NCI-H345 treated with DMSO at 0.1 percent for 48 hours (cell line): ENCODE measurements at regions not wholly inside any gene's neighbourhood (a gene's known extent, or its start where the extent isn't known, plus 50 kb on each side); places are given as distances from the start of the nearest gene placed in this dataset.
"Not testable (repeated sequence)": the region's sequence is repeated elsewhere in the genome, so short reads cannot be mapped to it uniquely, and the experiment has no call there.

Experiments used
- DNase-seq: peaks from one replicate; lab custom pipeline; 2025; ENCODE audit not compliant: unreplicated experiment; lab: John Stamatoyannopoulos, UW

DNA sequence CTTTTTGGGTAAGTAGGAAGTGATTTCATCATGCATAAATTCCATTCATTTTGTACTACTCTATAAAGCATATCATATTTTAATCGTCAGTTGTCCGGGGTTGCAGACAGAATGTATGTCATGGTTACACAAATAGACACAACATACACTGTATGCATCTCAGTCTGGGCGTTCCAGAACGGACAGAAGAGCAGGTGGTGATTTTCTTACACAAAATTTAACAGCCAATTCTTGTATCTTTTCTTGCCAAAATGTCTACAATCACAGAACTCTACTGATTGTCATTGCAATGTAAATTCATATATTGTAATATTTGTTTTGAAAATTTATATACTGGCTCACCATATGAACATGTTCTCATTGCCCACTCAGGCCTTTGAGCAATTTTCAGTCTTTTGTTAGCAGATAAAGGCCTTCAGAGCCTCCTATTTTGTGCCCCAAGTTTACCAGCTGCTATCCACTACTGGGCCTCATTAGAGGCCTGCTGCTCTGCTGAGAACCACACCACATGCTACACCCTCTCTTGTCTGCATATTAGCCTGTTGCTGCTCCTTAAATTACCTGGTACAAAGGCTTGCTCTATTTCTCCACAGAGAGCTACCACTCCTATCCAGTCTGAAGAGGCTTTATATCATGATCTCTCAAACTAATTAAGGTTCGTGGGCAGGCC lies 61.5 kb downstream of the PRDM13 start:
- DNase-seq, result no peak

DNA sequence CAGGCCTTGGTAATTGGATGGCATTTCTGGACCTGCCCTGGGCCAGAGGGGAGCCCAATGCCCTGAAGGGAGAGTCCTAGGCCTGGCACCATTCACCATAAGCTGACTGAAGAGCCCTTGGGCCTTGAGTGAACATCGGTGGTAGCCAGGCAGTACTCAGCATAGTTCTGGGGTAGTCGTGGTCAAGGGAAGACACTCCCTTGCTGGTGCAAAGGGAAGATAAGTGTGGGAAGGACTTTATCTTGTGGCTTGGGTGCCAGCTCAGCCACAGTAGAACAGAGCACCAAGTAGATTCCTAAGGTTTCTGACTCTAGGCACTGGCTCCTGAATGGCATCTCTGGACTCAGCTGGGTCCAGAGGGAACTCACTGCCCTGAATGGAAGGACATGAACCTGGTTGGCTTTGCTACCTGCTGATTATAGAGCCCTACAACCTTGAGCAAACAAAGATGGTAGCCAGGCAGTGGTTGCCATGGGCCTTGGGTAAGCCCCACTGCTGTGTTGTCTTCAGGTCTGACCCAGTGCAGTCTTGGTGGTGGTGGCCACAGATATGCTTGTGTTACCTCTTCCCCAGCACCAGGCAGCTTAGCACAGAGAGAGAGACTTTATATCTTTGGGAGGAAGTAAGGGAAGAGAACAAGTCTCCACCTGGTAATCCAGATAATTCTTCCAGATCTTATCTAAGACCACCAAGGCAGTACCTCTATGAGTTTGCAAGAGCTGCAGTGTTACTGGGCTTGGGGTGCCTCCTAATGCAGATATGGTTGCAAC lies 83.5 kb downstream of the PRDM13 start:
- no peak for DNase-seq

DNA sequence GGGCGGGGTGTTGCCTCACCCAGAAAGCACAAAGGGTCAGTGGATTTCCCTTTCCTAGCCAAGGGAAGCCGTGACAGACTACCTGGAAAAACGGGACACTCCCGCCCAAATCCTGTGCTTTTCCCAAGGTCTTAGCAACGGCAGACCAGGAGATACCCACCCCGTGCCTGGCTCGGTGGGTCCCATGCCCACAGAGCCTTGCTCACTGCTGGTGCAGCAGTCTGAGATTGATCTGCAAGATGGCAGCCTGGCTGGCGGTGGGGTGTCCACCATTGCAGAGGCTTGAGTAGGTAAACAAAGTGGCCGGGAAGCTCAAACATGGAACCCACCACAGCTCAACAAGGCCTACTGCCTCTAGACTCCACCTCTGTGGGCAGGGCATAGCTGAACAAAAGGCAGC lies 95.7 kb downstream of the PRDM13 start:
- DNase-seq, result not testable (repeated sequence)

DNA sequence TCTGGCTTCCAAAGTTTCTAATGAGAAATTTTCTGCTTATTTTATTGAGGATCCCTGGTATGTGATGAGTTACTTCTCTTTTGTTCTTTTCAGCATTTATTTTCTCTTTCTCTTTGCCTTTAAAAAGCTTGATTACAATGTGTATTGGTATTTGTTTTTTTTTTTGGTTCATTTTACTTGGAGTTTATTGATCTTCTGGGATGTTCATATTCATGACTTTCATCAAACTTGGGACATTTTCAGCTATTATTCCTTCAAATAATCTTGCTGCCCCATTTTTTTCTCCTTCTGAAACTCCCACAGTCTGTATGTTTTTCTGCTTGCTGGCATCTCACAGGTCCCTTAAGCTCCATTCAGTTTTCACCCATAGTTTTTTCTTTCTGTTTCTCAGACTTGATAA lies 102.4 kb downstream of the PRDM13 start:
- DNase-seq, result no peak

DNA sequence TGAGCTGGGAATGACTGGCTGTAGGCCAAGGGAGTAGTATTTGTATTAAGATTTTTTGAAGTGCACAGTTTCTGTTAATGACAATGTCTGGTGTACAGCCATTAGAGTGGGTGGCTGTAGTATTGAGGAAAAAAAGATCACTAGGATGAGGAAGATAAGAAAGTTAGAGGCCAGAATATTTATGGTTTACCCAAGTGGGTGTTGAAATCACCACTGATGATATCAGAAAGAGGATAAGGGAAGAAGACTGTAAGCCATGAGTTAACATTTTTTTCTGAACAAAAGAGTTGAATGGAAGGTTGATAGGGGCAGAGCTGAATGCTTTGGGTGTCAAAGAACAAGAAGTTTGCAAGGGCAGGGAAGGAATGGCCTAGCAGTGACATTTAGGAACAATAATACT lies 104.7 kb downstream of the PRDM13 start:
- no peak for DNase-seq

DNA sequence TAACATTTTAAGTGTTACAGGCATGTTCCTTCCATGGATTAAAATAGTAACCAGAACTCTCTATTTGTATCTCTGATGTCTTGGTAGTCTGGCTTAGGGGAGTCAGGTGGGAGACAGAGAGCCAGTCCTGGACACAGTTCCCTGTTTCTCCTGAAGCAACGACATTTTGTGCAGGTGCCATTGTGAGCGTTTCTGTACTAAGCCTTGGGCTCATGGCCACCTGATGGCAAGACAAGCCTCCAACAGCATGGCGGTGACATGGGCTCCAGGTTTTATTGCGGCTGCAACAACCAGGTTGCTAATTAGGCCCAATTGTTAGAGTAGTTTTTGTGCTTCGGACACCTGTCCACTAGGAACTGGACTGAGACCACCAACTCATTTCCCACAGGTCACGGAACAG lies 105.3 kb downstream of the PRDM13 start:
- no peak for DNase-seq

DNA sequence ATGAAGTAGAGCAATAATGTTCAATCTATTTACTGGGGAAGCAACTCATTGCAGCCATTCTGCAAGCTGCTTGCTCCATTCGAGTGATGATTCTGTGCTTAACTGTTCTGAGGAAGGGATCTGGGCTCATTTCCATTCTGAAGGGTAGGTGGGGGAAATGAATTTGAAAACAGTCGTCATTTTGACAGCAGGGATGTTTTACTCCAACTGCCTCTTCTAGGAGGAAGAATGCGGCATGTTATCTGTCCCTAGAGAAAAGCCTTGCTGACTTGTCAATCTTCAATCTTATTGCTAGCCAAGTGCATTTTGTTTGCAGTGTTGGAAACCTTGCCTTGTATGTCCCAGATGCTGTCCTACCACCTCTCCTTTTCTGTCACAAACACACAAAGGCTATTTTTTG lies 105.9 kb downstream of the PRDM13 start:
- DNase-seq, result no peak

DNA sequence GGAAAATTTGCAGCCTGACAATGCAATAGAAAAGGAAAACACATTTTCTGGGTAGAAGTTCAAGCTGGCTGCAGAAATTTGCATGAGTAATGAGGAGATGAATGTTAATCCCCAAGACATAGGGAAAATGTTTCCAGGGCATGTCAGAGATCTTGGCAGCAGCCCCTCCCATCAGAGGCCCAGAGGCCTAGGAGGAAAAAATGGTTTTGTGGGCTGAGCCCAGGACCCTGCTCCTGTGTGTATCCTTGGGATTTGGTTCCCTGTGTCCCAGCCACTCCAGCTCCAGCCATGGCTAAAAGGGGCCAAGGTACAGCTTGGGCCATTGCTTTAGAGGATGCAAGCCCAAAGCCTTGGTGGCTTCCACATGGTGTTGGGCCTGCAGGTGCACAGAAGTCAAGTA lies 115.4 kb downstream of the PRDM13 start:
- DNase-seq, result not testable (repeated sequence)

DNA sequence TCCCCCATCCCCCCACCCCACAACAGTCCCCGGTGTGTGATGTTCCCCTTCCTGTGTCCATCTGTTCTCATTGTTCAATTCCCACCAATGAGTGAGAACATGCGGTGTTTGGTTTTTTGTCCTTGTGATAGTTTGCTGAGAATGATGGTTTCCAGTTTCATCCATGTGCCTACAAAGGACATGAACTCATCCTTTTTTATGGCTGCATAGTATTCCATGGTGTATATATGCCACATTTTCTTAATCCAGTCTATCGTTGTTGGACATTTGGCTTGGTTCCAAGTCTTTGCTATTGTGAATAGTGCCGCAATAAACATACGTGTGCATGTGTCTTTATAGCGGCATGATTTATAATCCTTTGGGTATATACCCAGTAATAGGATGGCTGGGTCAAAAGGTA lies 123.6 kb downstream of the PRDM13 start:
- DNase-seq, result not testable (repeated sequence)

DNA sequence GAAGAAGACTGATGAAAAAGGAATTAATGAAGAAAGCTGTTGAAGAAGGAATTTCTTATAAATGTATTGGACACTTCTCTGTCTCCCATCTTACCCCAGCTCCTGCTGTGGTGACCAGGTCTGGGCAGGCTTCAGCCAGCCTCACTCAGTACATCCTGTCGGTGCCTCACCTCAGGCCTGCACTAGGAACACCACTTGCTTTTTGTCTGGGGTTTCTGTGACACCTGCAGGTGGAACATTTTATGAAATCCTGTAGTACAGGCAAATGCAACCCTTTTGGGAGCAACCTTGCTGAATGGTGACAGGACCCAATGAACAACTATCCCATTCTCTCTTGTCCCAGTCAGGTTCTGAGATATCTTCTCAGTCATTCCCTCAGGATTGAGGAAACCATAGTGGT lies 129.7 kb downstream of the PRDM13 start:
- DNase-seq, result peak; percentile 2

DNA sequence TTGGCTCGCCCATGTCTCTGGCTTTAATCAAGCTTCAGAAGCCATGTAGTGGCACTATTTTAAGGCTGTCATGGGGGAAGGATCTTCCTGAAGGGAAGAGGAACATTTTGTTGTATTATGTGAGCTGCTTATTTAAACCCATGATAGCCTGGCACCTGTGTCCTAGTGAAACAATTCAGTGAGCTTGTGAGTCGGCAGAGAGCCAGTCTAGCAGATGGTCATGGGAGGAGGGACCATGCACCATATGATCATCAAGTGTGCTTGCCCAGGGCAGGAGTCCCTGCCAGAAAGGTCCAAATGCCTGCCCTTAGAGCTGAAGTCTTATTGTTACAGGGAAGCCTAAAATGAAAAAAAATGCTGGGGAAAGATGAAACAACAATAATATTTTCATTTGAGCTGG lies 132.9 kb downstream of the PRDM13 start:
- no peak for DNase-seq

DNA sequence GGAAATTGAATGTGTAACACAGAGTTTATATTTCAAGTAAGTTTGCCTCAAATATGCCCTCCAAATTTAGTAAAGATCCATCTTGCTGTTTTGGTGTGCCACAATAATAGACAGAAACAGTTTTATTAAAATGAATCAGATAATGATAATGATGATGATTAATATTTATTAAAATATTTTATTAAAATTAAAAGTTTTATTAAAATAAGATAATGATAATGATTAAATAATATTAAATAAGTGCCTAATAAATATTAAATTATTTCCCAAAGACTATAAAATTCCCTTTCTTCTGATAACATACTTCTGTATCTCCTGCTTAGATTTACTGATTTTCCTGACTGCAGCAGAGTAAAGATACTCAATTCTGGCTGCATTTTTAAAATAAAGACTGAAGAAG lies 134.5 kb downstream of the PRDM13 start:
- DNase-seq, result no peak

DNA sequence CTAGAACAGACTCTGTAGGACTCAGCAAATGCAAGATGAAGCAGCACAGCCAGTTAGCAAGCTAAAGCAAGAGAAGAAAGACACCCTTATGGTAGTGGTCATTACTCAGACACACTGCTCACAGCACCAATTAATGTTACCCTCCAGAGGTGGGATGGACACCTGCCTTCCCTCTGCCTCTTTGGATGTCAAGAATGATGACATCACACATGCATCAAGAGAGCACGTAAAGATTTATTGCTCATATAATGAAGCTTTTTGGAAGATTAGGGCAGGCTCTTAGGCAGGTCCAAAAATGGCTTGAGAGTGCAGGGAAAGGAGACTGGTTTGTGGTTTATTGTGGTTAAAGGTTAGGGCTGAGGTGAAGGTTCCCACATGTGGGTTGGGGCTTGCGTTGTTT lies 137.0 kb downstream of the PRDM13 start:
- no peak for DNase-seq

DNA sequence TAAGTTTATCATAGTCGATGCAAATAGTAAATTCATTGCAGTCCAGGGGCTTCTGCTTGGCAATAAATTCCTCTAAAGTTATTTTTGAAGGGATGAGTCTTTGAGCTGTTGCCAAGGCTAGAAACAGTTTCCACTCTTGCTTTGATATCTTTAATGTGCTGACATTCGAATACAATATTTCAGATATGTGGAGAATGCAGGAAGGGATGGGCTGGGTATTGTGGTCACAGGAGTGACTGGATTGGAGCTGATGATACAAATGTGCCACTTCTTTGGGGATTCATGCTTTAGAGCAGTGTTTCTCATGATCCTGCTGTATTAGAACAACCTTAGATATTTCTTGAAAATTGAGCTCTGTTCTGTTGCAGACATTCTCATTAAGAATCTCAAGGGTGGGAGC lies 139.0 kb downstream of the PRDM13 start:
- no peak for DNase-seq

DNA sequence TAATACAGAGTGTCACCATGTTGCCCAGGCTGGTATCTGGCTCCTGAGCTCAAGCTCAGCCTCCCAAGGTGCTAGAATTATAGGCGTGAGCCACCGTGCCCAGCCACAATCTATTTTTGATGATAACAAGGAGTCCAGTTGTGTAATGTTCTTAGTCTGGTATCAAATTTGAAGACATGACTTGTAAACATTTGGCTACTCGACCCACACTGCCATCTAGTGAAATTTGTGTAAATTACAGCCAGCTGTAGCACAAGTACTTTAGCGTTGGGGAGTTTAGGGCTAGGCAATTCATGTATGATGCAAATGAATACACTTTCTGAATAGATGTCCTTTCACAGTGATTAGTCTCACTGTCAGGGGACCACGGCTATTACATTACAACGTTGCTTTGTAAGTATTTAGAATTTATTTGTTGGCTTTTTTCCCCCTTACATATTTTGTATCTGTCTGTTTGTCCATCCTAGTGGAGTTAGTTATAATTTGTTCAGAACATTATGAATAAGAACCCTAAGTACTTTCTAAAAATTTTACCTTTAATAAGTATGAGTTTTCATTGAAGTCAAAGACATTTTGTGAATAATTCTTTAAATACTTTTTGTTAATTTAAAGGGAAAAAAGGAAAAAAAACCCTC lies 139.7 kb downstream of the PRDM13 start:
- DNase-seq, result peak; percentile 39

DNA sequence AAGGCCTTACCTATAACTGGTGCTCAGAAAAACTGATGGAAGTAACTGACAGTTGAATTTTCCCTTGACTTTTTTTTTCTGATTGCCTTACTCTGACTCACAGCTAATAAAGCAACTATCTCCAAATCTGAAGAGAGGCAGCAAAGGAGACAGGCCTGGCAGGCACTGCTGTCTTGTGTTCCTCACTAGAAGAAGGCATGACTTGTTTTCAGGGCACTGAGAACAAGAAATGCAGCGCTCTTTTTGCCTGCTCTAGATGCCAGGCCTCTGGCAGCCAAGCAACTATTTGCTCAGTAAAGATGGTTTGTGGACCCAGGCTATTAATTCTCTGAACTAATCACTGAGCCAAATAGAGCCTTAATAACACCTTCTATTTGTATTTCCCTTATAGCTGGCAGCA lies 155.1 kb downstream of the PRDM13 start:
- DNase-seq, result no peak

DNA sequence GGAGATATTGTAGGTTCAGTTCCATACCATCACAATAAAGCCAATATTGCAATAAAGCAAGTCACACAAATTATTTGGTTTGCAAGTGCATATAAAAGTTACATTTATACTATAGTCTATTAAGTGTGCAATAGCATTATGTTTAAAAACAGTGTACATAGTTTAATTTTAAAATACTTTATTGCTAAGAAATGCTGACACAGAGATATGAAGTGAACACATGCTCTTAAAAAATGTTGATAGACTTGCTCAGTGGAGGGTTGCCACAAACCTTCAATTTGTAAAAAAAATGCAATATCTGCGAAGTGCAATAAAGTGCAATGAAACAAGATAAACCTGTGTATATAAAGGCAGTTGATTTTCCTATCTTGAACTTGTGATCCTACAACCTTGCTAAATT lies 161.5 kb downstream of the PRDM13 start:
- DNase-seq, result no peak

DNA sequence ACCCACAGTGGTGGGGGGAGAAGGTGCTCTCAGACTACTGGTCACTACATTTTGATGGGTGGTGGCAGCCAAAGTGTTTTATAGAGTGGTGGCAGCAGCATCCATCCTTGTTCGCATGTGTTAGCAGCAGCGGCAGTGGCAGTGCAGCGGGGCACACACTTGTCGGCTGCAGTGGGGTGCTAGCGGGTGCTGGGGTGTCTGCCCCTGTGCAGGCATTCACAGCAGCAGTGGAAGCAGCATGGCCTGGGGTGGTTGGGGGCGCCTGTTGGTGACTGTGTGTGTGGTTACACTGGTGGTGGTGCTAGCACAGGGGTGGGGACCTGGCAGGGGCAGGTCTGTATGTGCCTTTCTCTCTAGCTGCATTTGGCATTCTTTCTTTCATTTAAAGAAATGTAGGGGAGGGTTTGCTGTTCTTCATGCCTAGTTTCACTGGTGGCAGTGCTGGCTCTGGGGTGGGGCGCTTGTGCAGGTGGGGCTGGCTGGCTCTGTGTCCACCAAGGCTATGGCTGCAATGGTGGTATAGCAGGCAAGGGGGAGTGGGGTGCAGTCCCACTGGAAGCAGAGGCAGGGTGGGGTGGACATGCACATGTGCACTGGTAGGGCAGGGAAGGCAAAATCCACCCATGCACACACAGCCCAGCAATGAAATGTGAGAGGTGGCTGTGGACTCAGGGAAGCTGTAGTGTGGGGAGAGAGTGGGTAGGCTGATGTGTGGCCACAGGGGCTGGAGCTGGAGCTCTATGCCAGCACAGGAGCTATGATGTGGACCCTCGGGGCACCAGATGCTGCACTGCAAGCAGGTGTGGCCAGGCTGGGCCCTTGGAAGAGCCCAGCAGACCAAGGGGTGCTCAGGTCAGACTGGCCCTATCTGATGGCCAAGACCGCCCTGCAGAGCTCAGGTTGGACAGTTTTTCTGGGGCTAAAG lies 173.3 kb downstream of the PRDM13 start:
- DNase-seq, result no peak

DNA sequence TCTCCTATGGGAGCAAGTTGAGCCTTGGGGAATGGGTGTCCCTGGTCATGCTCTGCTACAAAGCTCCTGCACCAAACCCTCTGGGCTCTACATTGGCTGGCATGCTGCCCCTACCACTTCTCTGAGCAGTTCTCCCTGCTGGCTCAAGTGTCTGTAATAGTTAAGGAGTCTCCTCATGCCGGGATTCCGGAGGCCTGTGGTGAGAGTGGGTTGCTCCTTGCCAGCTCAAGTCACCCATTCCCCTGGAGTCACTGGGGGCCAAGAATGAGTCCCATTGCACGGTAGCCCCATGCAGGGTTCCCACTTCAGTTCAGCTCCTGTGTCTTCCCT lies 173.9 kb downstream of the PRDM13 start:
- no peak for DNase-seq

DNA sequence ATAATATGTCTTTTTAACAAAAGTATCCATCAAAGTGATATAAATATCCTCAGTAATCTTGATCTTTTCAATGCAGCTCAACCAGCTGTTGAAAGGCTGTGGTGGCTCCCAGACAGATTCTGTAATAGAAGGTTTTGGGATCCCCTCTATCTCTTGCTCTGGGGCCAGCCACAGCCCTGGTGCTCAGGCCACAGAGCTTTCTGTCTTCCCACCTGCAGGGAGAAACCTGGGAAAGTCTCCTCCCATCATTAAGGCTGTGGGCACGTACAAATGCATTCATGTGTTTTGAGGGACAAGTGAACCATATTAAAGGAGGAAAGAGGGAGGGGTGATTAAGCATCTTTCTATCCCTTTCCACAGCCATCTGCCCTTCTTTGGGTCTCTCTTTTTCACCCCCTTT lies 183.1 kb downstream of the PRDM13 start:
- DNase-seq, result no peak

DNA sequence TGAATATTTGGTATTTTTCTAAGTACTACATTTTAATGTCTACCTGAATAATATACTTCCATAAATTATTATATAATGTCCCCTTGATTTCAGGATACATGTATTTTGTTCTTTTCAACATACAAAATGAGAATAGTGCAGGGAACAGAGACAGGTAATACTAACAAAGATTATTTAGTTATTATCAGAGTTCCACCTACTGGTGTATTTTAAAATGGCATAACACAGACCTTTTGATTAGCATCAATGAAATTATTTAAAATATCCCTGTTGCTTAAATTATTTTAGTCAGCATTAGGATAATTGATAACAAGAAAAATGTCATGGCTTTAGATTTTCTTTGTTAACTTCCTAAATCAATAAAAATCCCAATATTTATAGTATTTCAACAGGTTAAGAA lies 184.0 kb downstream of the PRDM13 start:
- DNase-seq, result no peak
